ENCODE measurements at regions not wholly inside any gene's neighbourhood (a gene's known extent, or its start where the extent isn't known, plus 50 kb on each side); places are given as distances from the start of the nearest gene placed in this dataset.

- Mint-ChIP-seq H3K27me3 (peaks cover 28 to 50% of the 10 kb centered on the region in 2 donors), H3K36me3 (no peaks in the 10 kb centered on the region), H3K9me3 (no peaks in the 10 kb centered on the region), H3K4me1 (ENCODE audit: low read depth in 2 of 2) (no peaks in the 10 kb centered on the region), H3K4me3 (no peak overlapping the region), H3K27ac (no peak overlapping the region)
- DNase-seq (ENCODE audit: low spot score): no peak
- ATAC-seq: no peak
Measured at GRCh38 chr2:30073523-30073922, 73.3 kb upstream of the YPEL5 start.

- H3K4me1 Mint-ChIP-seq (ENCODE audit: low read depth in 2 of 2): no peaks in the 10 kb centered on the region
- H3K36me3 Mint-ChIP-seq: no peaks in the 10 kb centered on the region
- no peak overlapping the region for H3K4me3 Mint-ChIP-seq
Measured at GRCh38 chr2:30074023-30074422, 72.8 kb upstream of the YPEL5 start.

DNA sequence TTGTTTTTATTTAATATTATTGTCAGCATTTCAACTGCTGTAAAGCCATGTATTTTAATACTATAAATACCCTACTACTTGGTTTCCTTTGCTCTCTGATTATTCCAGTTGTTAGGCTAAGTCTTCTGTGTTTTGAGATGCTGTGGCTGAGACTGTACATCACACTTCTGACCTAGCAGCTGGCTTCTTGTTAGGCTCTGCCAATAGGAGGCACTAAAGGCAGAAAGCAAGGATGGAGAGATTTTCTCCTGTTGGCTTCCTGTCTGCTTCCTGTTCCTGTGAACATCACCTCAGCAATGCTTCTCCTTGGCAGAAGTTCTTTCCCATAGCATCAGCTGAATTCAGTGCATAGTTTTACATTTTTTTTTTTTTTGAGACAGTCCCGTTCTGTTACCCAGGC lies 68.3 kb upstream of the YPEL5 start:
- H3K4me1 Mint-ChIP-seq (ENCODE audit: low read depth in 2 of 2): no peaks in the 10 kb centered on the region
- H3K27me3 Mint-ChIP-seq: peaks cover 15 to 42% of the 10 kb centered on the region in 2 donors
- H3K9me3 Mint-ChIP-seq: no peaks in the 10 kb centered on the region
- H3K4me3 Mint-ChIP-seq: no peak overlapping the region
- H3K27ac Mint-ChIP-seq: no peak overlapping the region
- ATAC-seq (no peak), DNase-seq (ENCODE audit: low spot score) (no peak)
- no peaks in the 10 kb centered on the region for H3K36me3 Mint-ChIP-seq

More at GRCh38 chr2:30074023-30074422, 72.8 kb upstream of the YPEL5 start:
- DNase-seq (ENCODE audit: low spot score): no peak
- no peaks in the 10 kb centered on the region for H3K9me3 Mint-ChIP-seq
- no peak overlapping the region for H3K27ac Mint-ChIP-seq
- no peak for ATAC-seq
- peaks cover 27 to 49% of the 10 kb centered on the region in 2 donors for H3K27me3 Mint-ChIP-seq

DNA sequence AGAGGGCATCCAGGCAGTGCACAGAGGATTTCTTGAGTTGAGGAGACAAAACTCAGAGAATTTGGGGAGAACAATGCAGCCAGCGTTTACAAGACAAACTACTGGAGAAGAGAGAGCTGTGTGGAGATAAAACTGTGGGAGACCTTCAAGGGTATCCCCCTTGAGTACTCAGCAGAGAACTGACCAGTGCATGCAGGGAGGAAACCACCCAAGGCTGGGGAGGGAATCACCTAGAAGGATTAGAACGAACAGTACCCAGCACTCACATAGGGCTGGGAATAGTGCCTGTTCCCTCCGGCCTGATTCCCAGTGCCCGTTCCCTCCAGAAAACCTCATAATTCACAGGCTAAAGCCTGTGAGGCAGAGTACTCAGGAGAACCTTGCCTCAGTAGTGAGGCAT lies 61.9 kb upstream of the YPEL5 start:
- H3K36me3 Mint-ChIP-seq: no peaks in the 10 kb centered on the region
- no peak for DNase-seq (ENCODE audit: low spot score)
- no peaks in the 10 kb centered on the region for H3K9me3 Mint-ChIP-seq
- H3K4me1 Mint-ChIP-seq (ENCODE audit: low read depth in 2 of 2): no peaks in the 10 kb centered on the region
- H3K27me3 Mint-ChIP-seq: peaks cover 23 to 43% of the 10 kb centered on the region in 2 donors
- ATAC-seq: peak in 1 of 2 donors; percentile 61
- no peak overlapping the region for H3K27ac Mint-ChIP-seq
- no peak overlapping the region for H3K4me3 Mint-ChIP-seq

DNA sequence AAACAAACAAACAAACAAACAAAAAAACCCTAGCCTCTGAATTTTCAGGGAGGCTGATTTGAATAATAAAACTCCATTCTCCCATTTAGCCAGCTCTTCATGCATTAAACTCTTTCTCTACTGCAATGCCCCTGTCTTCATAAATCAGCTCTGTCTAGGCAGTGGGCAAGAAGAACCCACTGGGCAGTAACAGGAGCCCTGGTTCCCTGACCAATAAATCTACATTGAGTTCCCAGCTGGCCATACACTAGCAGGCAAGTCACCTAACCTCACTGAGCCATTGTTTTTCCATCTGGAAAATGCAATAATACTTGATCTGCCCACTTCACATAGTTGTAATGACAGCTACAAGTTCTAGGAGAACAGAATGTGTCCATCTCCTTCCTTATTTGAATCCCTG lies 57.6 kb upstream of the YPEL5 start:
- no peaks in the 10 kb centered on the region for H3K36me3 Mint-ChIP-seq
- ATAC-seq (no peak), DNase-seq (ENCODE audit: low spot score) (no peak)
- H3K9me3 Mint-ChIP-seq: no peaks in the 10 kb centered on the region
- H3K4me1 Mint-ChIP-seq (ENCODE audit: low read depth in 2 of 2): no peaks in the 10 kb centered on the region
- H3K4me3 Mint-ChIP-seq: no peak overlapping the region
- H3K27ac Mint-ChIP-seq: no peak overlapping the region
- H3K27me3 Mint-ChIP-seq: peaks cover 31 to 56% of the 10 kb centered on the region in 2 donors

- DNase-seq (ENCODE audit: low spot score): no peak
- Mint-ChIP-seq H3K4me1 (ENCODE audit: low read depth in 2 of 2) (no peaks in the 10 kb centered on the region), H3K4me3 (no peak overlapping the region), H3K36me3 (no peaks in the 10 kb centered on the region), H3K9me3 (no peaks in the 10 kb centered on the region), H3K27ac (no peak overlapping the region), H3K27me3 (peaks cover 31 to 49% of the 10 kb centered on the region in 2 donors)
- ATAC-seq: no peak
Measured at GRCh38 chr2:30095402-30095801, 51.4 kb upstream of the YPEL5 start.

DNA sequence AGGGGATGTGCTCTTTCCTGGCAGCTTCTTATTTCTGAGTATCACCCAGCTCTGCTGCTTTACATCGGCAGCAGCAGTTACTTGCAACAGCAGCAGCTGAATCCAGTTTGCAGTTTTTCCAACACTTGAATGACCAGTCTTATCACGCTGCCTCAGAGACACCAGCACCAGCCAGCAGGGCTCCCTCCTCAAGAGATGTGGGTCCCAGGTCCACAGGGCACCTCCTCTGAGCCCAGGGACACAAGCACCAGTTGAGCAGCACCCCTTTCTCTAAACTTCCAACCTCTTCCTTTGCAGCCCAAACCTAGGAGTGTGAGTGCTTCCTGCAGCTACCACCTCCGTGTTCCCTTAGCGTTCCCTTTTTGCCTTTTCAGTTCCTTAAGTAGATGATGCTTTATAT lies 50.4 kb upstream of the YPEL5 start:
- Mint-ChIP-seq H3K9me3 (no peaks in the 10 kb centered on the region), H3K27ac (no peak overlapping the region)
- no peak for ATAC-seq

More for the DNA sequence above, 50.4 kb upstream of the YPEL5 start:
- no peak overlapping the region for H3K4me3 Mint-ChIP-seq
- H3K4me1 Mint-ChIP-seq (ENCODE audit: low read depth in 2 of 2): no peaks in the 10 kb centered on the region
- no peak for DNase-seq (ENCODE audit: low spot score)
- H3K36me3 Mint-ChIP-seq: no peaks in the 10 kb centered on the region
- H3K27me3 Mint-ChIP-seq: peaks cover 36 to 52% of the 10 kb centered on the region in 2 donors

All from natural killer cell treated with Interleukin-12 subunit alpha and Interleukin-12 subunit beta and Interleukin-15 and Interleukin-18, amount 100 ng/mL, for 72 hours (primary cell).